K562 (cell line): ENCODE measurements at regions not wholly inside any gene's neighbourhood (a gene's known extent, or its start where the extent isn't known, plus 50 kb on each side); places are given as distances from the start of the nearest gene placed in this dataset.

Experiments
- ADNP ChIP-seq: fragments of 200-800 bp; sonication (Bioruptor generic); IDR thresholded peaks from 2 replicates; pipeline ENCODE4 v1.6.1; 2016; ENCODE audit warnings: missing genetic modification characterization, missing compliant biosample characterization
- GATA2 ChIP-seq: sonication (generic); formaldehyde crosslinking; IDR thresholded peaks from 2 replicates; pipeline ENCODE4 v1.4.0; 2020; ENCODE audit warnings: mild to moderate bottlenecking, missing genetic modification reagents
- ZBTB1 ChIP-seq: sonication (generic); formaldehyde crosslinking; IDR thresholded peaks from 2 replicates; pipeline ENCODE4 v1.8.1; 2023; ENCODE audit warnings: missing genetic modification reagents, low read depth, mild to moderate bottlenecking, borderline replicate concordance
- ZNF445 ChIP-seq: fragments of 250-450 bp; sonication (Bioruptor Pico); IDR thresholded peaks from 2 replicates; pipeline ENCODE4 v1.4.0; 2020; ENCODE audit warnings: low read depth, mild to moderate bottlenecking, moderate library complexity
- TF ChIP-seq, protein P1 (sequence below), 3 experiments: IDR thresholded peaks in 2 of 3; conservative IDR thresholded peaks in 1 of 3; 2 replicates each; pipeline ENCODE4 v1.5.1; 2011 to 2012; ENCODE audit warnings: low read length in 3 of 3, mild to moderate bottlenecking in 3 of 3, control low read depth in 2 of 3, improper control_type of control experiment in 1 of 3, inconsistent platforms in 1 of 3, low read depth in 1 of 3, mixed read lengths in 1 of 3, moderate library complexity in 1 of 3; ENCODE audit not compliant: insufficient read depth in 2 of 3
- TF ChIP-seq, protein P2 (sequence below): fragments of 200-800 bp; sonication (Bioruptor generic); IDR thresholded peaks from 2 replicates; pipeline ENCODE4 v1.6.1; 2016; ENCODE audit warnings: missing genetic modification characterization, missing compliant biosample characterization

DNA sequence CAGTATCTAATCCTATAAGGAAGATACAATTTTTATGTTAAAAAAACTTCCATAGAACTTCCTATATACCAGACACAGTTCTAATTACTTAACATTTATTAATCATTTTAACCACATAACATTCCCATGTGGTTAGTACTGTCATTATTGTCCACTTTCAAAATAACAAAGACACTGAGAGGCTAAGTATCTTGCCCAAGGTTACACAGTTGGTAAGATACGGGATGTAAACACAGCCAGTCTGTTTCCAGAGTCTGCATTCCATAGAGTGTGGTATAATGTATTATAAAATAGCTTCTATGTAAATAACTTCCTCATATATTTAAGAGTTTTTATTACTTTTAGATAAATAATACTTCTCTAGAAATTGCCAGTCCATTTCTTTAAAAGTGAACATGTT is 383.3 kb upstream of the ETAA1 start:
- no peak for TF ChIP-seq ADNP
- TF ChIP-seq ZNF445: no peak
- TF ChIP-seq GATA2 (CRISPR knock-in tag): no peak
- TF ChIP-seq, protein P1, sequence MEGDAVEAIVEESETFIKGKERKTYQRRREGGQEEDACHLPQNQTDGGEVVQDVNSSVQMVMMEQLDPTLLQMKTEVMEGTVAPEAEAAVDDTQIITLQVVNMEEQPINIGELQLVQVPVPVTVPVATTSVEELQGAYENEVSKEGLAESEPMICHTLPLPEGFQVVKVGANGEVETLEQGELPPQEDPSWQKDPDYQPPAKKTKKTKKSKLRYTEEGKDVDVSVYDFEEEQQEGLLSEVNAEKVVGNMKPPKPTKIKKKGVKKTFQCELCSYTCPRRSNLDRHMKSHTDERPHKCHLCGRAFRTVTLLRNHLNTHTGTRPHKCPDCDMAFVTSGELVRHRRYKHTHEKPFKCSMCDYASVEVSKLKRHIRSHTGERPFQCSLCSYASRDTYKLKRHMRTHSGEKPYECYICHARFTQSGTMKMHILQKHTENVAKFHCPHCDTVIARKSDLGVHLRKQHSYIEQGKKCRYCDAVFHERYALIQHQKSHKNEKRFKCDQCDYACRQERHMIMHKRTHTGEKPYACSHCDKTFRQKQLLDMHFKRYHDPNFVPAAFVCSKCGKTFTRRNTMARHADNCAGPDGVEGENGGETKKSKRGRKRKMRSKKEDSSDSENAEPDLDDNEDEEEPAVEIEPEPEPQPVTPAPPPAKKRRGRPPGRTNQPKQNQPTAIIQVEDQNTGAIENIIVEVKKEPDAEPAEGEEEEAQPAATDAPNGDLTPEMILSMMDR (IDR thresholded peaks at IDR 0.05 in 2 of 3, conservative IDR thresholded peaks at IDR 0.05 in 1 of 3; ENCODE audit: insufficient read depth in 2 of 3, low read depth in 1 of 3, low read length in 3 of 3): no peak
- TF ChIP-seq ZBTB1 (CRISPR knock-in tag): no peak
- TF ChIP-seq, protein P2, sequence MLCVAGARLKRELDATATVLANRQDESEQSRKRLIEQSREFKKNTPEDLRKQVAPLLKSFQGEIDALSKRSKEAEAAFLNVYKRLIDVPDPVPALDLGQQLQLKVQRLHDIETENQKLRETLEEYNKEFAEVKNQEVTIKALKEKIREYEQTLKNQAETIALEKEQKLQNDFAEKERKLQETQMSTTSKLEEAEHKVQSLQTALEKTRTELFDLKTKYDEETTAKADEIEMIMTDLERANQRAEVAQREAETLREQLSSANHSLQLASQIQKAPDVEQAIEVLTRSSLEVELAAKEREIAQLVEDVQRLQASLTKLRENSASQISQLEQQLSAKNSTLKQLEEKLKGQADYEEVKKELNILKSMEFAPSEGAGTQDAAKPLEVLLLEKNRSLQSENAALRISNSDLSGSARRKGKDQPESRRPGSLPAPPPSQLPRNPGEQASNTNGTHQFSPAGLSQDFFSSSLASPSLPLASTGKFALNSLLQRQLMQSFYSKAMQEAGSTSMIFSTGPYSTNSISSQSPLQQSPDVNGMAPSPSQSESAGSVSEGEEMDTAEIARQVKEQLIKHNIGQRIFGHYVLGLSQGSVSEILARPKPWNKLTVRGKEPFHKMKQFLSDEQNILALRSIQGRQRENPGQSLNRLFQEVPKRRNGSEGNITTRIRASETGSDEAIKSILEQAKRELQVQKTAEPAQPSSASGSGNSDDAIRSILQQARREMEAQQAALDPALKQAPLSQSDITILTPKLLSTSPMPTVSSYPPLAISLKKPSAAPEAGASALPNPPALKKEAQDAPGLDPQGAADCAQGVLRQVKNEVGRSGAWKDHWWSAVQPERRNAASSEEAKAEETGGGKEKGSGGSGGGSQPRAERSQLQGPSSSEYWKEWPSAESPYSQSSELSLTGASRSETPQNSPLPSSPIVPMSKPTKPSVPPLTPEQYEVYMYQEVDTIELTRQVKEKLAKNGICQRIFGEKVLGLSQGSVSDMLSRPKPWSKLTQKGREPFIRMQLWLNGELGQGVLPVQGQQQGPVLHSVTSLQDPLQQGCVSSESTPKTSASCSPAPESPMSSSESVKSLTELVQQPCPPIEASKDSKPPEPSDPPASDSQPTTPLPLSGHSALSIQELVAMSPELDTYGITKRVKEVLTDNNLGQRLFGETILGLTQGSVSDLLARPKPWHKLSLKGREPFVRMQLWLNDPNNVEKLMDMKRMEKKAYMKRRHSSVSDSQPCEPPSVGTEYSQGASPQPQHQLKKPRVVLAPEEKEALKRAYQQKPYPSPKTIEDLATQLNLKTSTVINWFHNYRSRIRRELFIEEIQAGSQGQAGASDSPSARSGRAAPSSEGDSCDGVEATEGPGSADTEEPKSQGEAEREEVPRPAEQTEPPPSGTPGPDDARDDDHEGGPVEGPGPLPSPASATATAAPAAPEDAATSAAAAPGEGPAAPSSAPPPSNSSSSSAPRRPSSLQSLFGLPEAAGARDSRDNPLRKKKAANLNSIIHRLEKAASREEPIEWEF (CRISPR knock-in tag): no peak
